ENCODE measurements at regions not wholly inside any gene's neighbourhood (a gene's known extent, or its start where the extent isn't known, plus 50 kb on each side); places are given as distances from the start of the nearest gene placed in this dataset.

GRCh38 chr15:38708672-38709180 lies 144.1 kb upstream of the RASGRP1 start:
- CTCF ChIA-PET: interaction anchor here (0.6 to 5.4 kb wide), 10 partner anchors 10 to 874 kb away, joined by 3 to 56 read pairs (median 6); partner anchors contain the start of gene FAM98B
- no peak overlapping the region for H3K4me3 Mint-ChIP-seq
- no peak for DNase-seq
- peaks cover 15% of the 10 kb centered on the region for H3K27me3 Mint-ChIP-seq (ENCODE audit: low read depth)
- H3K27ac Mint-ChIP-seq: no peak overlapping the region
- POLR2A ChIA-PET: no interaction called here
- no peaks in the 10 kb centered on the region for H3K9me3 Mint-ChIP-seq (ENCODE audit: insufficient read depth)
- no peaks in the 10 kb centered on the region for H3K36me3 Mint-ChIP-seq (ENCODE audit: low read depth)
- peaks cover 7% of the 10 kb centered on the region for H3K4me1 Mint-ChIP-seq (ENCODE audit: low read depth)
- no peak for ATAC-seq

GRCh38 chr15:38709196-38709595 lies 144.6 kb upstream of the RASGRP1 start:
- Mint-ChIP-seq H3K4me1 (ENCODE audit: low read depth) (peaks cover 7% of the 10 kb centered on the region), H3K27me3 (ENCODE audit: low read depth) (peaks cover 15% of the 10 kb centered on the region), H3K27ac (no peak overlapping the region), H3K4me3 (no peak overlapping the region), H3K36me3 (ENCODE audit: low read depth) (no peaks in the 10 kb centered on the region), H3K9me3 (ENCODE audit: insufficient read depth) (no peaks in the 10 kb centered on the region)
- ChIA-PET POLR2A (no interaction called here), CTCF (no interaction called here)
- DNase-seq: no peak
- ATAC-seq: no peak

- H3K27ac Mint-ChIP-seq: no peak overlapping the region
- ATAC-seq (no peak), DNase-seq (no peak)
- H3K36me3 Mint-ChIP-seq (ENCODE audit: low read depth): no peaks in the 10 kb centered on the region
- POLR2A ChIA-PET: interaction anchor here (0.7 kb wide), 1 partner anchor 293 kb away, joined by 3 read pairs; no protein-coding TSS in a partner anchor
- H3K27me3 Mint-ChIP-seq (ENCODE audit: low read depth): peaks cover 9% of the 10 kb centered on the region
- no peaks in the 10 kb centered on the region for H3K4me1 Mint-ChIP-seq (ENCODE audit: low read depth)
- CTCF ChIA-PET: interaction anchor here (1.0 to 3.3 kb wide), 2 partner anchors 9 to 15 kb away, joined by 4 to 15 read pairs; no protein-coding TSS in a partner anchor
- no peaks in the 10 kb centered on the region for H3K9me3 Mint-ChIP-seq (ENCODE audit: insufficient read depth)
- H3K4me3 Mint-ChIP-seq: no peak overlapping the region
Measured at GRCh38 chr15:38714309-38715072, 149.9 kb upstream of the RASGRP1 start.

- POLR2A ChIA-PET: interaction anchor here (0.7 kb wide), 1 partner anchor 14 kb away, joined by 7 read pairs; no protein-coding TSS in a partner anchor
Measured at GRCh38 chr15:38720893-38721567, 156.4 kb upstream of the RASGRP1 start.

GRCh38 chr15:38721568-38721945 lies 156.9 kb upstream of the RASGRP1 start:
- POLR2A ChIA-PET: no interaction called here
- H3K9me3 Mint-ChIP-seq (ENCODE audit: insufficient read depth): no peaks in the 10 kb centered on the region
- H3K27me3 Mint-ChIP-seq (ENCODE audit: low read depth): peaks cover under 1% of the 10 kb centered on the region
- H3K36me3 Mint-ChIP-seq (ENCODE audit: low read depth): no peaks in the 10 kb centered on the region
- DNase-seq: no peak
- H3K27ac Mint-ChIP-seq: no peak overlapping the region
- CTCF ChIA-PET: interaction anchor here (1.8 kb wide), 1 partner anchor 22 kb away, joined by 5 read pairs; no protein-coding TSS in a partner anchor
- no peak overlapping the region for H3K4me3 Mint-ChIP-seq
- no peak for ATAC-seq
- H3K4me1 Mint-ChIP-seq (ENCODE audit: low read depth): no peaks in the 10 kb centered on the region

More at GRCh38 chr15:38720893-38721567, 156.4 kb upstream of the RASGRP1 start:
- H3K36me3 Mint-ChIP-seq (ENCODE audit: low read depth): no peaks in the 10 kb centered on the region
- ATAC-seq (no peak), DNase-seq (no peak)
- H3K27me3 Mint-ChIP-seq (ENCODE audit: low read depth): no peaks in the 10 kb centered on the region
- H3K4me3 Mint-ChIP-seq: no peak overlapping the region
- H3K27ac Mint-ChIP-seq: no peak overlapping the region
- H3K9me3 Mint-ChIP-seq (ENCODE audit: insufficient read depth): no peaks in the 10 kb centered on the region
- CTCF ChIA-PET: interaction anchor here (1.8 kb wide), 1 partner anchor 21 kb away, joined by 5 read pairs; no protein-coding TSS in a partner anchor
- no peaks in the 10 kb centered on the region for H3K4me1 Mint-ChIP-seq (ENCODE audit: low read depth)

- POLR2A ChIA-PET: no interaction called here
Measured at GRCh38 chr15:38722236-38722635, 157.6 kb upstream of the RASGRP1 start.

GRCh38 chr15:38724827-38725226 lies 160.2 kb upstream of the RASGRP1 start:
- H3K4me3 Mint-ChIP-seq: no peak overlapping the region
- ATAC-seq: no peak
- H3K9me3 Mint-ChIP-seq (ENCODE audit: insufficient read depth): no peaks in the 10 kb centered on the region
- ChIA-PET CTCF (interaction anchor here (1.2 to 2.1 kb wide), 2 partner anchors 18 to 284 kb away, joined by 3 to 7 read pairs; no protein-coding TSS in a partner anchor), POLR2A (no interaction called here)
- no peaks in the 10 kb centered on the region for H3K4me1 Mint-ChIP-seq (ENCODE audit: low read depth)
- H3K27me3 Mint-ChIP-seq (ENCODE audit: low read depth): peaks cover 3% of the 10 kb centered on the region
- no peak overlapping the region for H3K27ac Mint-ChIP-seq
- H3K36me3 Mint-ChIP-seq (ENCODE audit: low read depth): no peaks in the 10 kb centered on the region
- no peak for DNase-seq

More at GRCh38 chr15:38722236-38722635, 157.6 kb upstream of the RASGRP1 start:
- ATAC-seq (no peak), DNase-seq (no peak)
- Mint-ChIP-seq H3K4me3 (no peak overlapping the region), H3K9me3 (ENCODE audit: insufficient read depth) (no peaks in the 10 kb centered on the region), H3K27ac (no peak overlapping the region), H3K36me3 (ENCODE audit: low read depth) (no peaks in the 10 kb centered on the region), H3K4me1 (ENCODE audit: low read depth) (no peaks in the 10 kb centered on the region), H3K27me3 (ENCODE audit: low read depth) (peaks cover 3% of the 10 kb centered on the region)
- CTCF ChIA-PET: interaction anchor here (1.1 to 1.8 kb wide), 2 partner anchors 23 to 31 kb away, joined by 6 read pairs; no protein-coding TSS in a partner anchor

- POLR2A ChIA-PET: no interaction called here
- Mint-ChIP-seq H3K9me3 (ENCODE audit: insufficient read depth) (no peaks in the 10 kb centered on the region), H3K27ac (no peak overlapping the region), H3K27me3 (ENCODE audit: low read depth) (peaks cover 6% of the 10 kb centered on the region), H3K4me3 (no peak overlapping the region), H3K36me3 (ENCODE audit: low read depth) (no peaks in the 10 kb centered on the region), H3K4me1 (ENCODE audit: low read depth) (no peaks in the 10 kb centered on the region)
- ATAC-seq (no peak), DNase-seq (no peak)
- CTCF ChIA-PET: no interaction called here
Measured at GRCh38 chr15:38726187-38726586, 161.6 kb upstream of the RASGRP1 start.

GRCh38 chr15:38733331-38733730 lies 168.7 kb upstream of the RASGRP1 start:
- DNase-seq (no peak), ATAC-seq (no peak)
- Mint-ChIP-seq H3K9me3 (ENCODE audit: insufficient read depth) (no peaks in the 10 kb centered on the region), H3K4me1 (ENCODE audit: low read depth) (no peaks in the 10 kb centered on the region), H3K27me3 (ENCODE audit: low read depth) (peaks cover 10% of the 10 kb centered on the region), H3K27ac (no peak overlapping the region), H3K4me3 (no peak overlapping the region), H3K36me3 (ENCODE audit: low read depth) (no peaks in the 10 kb centered on the region)
- POLR2A ChIA-PET: no interaction called here
- CTCF ChIA-PET: no interaction called here

- Mint-ChIP-seq H3K27ac (no peak overlapping the region), H3K27me3 (ENCODE audit: low read depth) (peaks cover 15% of the 10 kb centered on the region), H3K36me3 (ENCODE audit: low read depth) (no peaks in the 10 kb centered on the region), H3K9me3 (ENCODE audit: insufficient read depth) (no peaks in the 10 kb centered on the region), H3K4me1 (ENCODE audit: low read depth) (no peaks in the 10 kb centered on the region), H3K4me3 (no peak overlapping the region)
- ChIA-PET CTCF (interaction anchor here (0.9 kb wide), 1 partner anchor 12 kb away, joined by 3 read pairs; no protein-coding TSS in a partner anchor), POLR2A (interaction anchor here (0.7 kb wide), 1 partner anchor 17 kb away, joined by 3 read pairs; no protein-coding TSS in a partner anchor)
- ATAC-seq: no peak
- DNase-seq: no peak
Measured at GRCh38 chr15:38740206-38740605, 175.6 kb upstream of the RASGRP1 start.

GRCh38 chr15:38743147-38743546 lies 178.5 kb upstream of the RASGRP1 start:
- Mint-ChIP-seq H3K36me3 (ENCODE audit: low read depth) (no peaks in the 10 kb centered on the region), H3K9me3 (ENCODE audit: insufficient read depth) (no peaks in the 10 kb centered on the region), H3K4me3 (no peak overlapping the region), H3K27me3 (ENCODE audit: low read depth) (peaks cover 10% of the 10 kb centered on the region), H3K27ac (no peak overlapping the region), H3K4me1 (ENCODE audit: low read depth) (no peaks in the 10 kb centered on the region)
- POLR2A ChIA-PET: no interaction called here
- CTCF ChIA-PET: no interaction called here
- ATAC-seq (no peak), DNase-seq (no peak)

- Mint-ChIP-seq H3K27me3 (ENCODE audit: low read depth) (peaks cover 5% of the 10 kb centered on the region), H3K36me3 (ENCODE audit: low read depth) (no peaks in the 10 kb centered on the region), H3K27ac (no peak overlapping the region), H3K4me3 (no peak overlapping the region), H3K9me3 (ENCODE audit: insufficient read depth) (no peaks in the 10 kb centered on the region), H3K4me1 (ENCODE audit: low read depth) (no peaks in the 10 kb centered on the region)
- ATAC-seq (no peak), DNase-seq (no peak)
- ChIA-PET POLR2A (interaction anchor here (0.6 kb wide), 1 partner anchor 33 kb away, joined by 3 read pairs; no protein-coding TSS in a partner anchor), CTCF (no interaction called here)
Measured at GRCh38 chr15:38745126-38745525, 180.5 kb upstream of the RASGRP1 start.
